DMS153 treated with DMSO at 0.1 percent for 48 hours (cell line): ENCODE measurements at regions not wholly inside any gene's neighbourhood (a gene's known extent, or its start where the extent isn't known, plus 50 kb on each side); places are given as distances from the start of the nearest gene placed in this dataset.
"Not testable (repeated sequence)": the region's sequence is repeated elsewhere in the genome, so short reads cannot be mapped to it uniquely, and the experiment has no call there.

Experiments used
- DNase-seq: peaks from one replicate; lab custom pipeline; 2025; ENCODE audit not compliant: unreplicated experiment; lab: John Stamatoyannopoulos, UW

- no peak for DNase-seq
Measured at GRCh38 chr3:176651622-176652021, 545.7 kb downstream of the TBL1XR1 start.

GRCh38 chr3:176650478-176650877, 546.8 kb downstream of the TBL1XR1 start:
- no peak for DNase-seq

- DNase-seq, result no peak
Measured at GRCh38 chr3:176647987-176648386, 549.3 kb downstream of the TBL1XR1 start.

GRCh38 chr3:176633511-176633910, 563.8 kb downstream of the TBL1XR1 start:
- no peak for DNase-seq

GRCh38 chr3:176632925-176633324, 564.4 kb downstream of the TBL1XR1 start:
- no peak for DNase-seq

GRCh38 chr3:176631165-176631564, 566.1 kb downstream of the TBL1XR1 start:
- DNase-seq, result no peak

GRCh38 chr3:176628101-176628639, 569.1 kb downstream of the TBL1XR1 start:
- no peak for DNase-seq

GRCh38 chr3:176623468-176624150, 573.7 kb downstream of the TBL1XR1 start:
- no peak for DNase-seq

GRCh38 chr3:176619833-176620232, 577.4 kb downstream of the TBL1XR1 start:
- no peak for DNase-seq

- no peak for DNase-seq
Measured at GRCh38 chr3:176615826-176616225, 581.5 kb downstream of the TBL1XR1 start.

- no peak for DNase-seq
Measured at GRCh38 chr3:176611703-176612102, 585.6 kb downstream of the TBL1XR1 start.

GRCh38 chr3:176609361-176609760, 587.9 kb downstream of the TBL1XR1 start:
- no peak for DNase-seq

- not testable (repeated sequence) for DNase-seq
Measured at GRCh38 chr3:176605553-176605952, 591.7 kb downstream of the TBL1XR1 start.

GRCh38 chr3:176595307-176595706, 602.0 kb downstream of the TBL1XR1 start:
- no peak for DNase-seq

- DNase-seq, result no peak
Measured at GRCh38 chr3:176590722-176591121, 606.6 kb downstream of the TBL1XR1 start.

- DNase-seq, result no peak
Measured at GRCh38 chr3:176587089-176587488, 610.2 kb downstream of the TBL1XR1 start.

- no peak for DNase-seq
Measured at GRCh38 chr3:176584413-176585176, 612.7 kb downstream of the TBL1XR1 start.

- no peak for DNase-seq
Measured at GRCh38 chr3:176583956-176584355, 613.3 kb downstream of the TBL1XR1 start.

GRCh38 chr3:176581589-176581988, 615.7 kb downstream of the TBL1XR1 start:
- no peak for DNase-seq

- DNase-seq, result no peak
Measured at GRCh38 chr3:176579711-176580185, 617.5 kb downstream of the TBL1XR1 start.

GRCh38 chr3:176578316-176578715, 619.0 kb downstream of the TBL1XR1 start:
- no peak for DNase-seq

- DNase-seq, result no peak
Measured at GRCh38 chr3:176577447-176577846, 619.8 kb downstream of the TBL1XR1 start.
